ENCODE measurements at regions not wholly inside any gene's neighbourhood (a gene's known extent, or its start where the extent isn't known, plus 50 kb on each side); places are given as distances from the start of the nearest gene placed in this dataset.

- H3K27ac ChIP-seq (ENCODE audit: insufficient read depth, low read length, poor library complexity, severe bottlenecking): no peak overlapping the region
- H3K36me3 ChIP-seq (ENCODE audit: control insufficient read depth, insufficient read depth, low read length): no peaks in the 10 kb centered on the region
- Mint-ChIP-seq H3K9me3 (peaks cover 0 to 4% (median 3%) of the 10 kb centered on the region in 7 donors), H3K27ac (no peak overlapping the region), H3K4me1 (no peaks in the 10 kb centered on the region), H3K27me3 (no peaks in the 10 kb centered on the region), H3K36me3 (no peaks in the 10 kb centered on the region), H3K4me3 (no peak overlapping the region)
- DNase-seq (no peak), ATAC-seq (ENCODE audit: low read depth in 2 of 2) (no peak)
- H3K4me3 ChIP-seq (ENCODE audit: low read depth, low read length): no peak overlapping the region
- H3K27me3 ChIP-seq (ENCODE audit: control insufficient read depth, insufficient read depth, low read length): no peaks in the 10 kb centered on the region
- H3K4me1 ChIP-seq (ENCODE audit: control insufficient read depth, insufficient read depth, low read length, poor library complexity, severe bottlenecking): no peaks in the 10 kb centered on the region
- no peaks in the 10 kb centered on the region for H3K9me3 ChIP-seq (ENCODE audit: control insufficient read depth in 2 of 2, low read length in 2 of 2)
Observed at GRCh38 chr11:93959663-93960062, 61.5 kb upstream of the HEPHL1 start.

- Mint-ChIP-seq H3K9me3 (peaks cover 0 to 4% (median 0%) of the 10 kb centered on the region in 7 donors), H3K4me3 (no peak overlapping the region)
Observed at GRCh38 chr11:93963072-93963471, 58.1 kb upstream of the HEPHL1 start.

GRCh38 chr11:93967258-93967657 lies 53.9 kb upstream of the HEPHL1 start:
- no peaks in the 10 kb centered on the region for H3K4me1 Mint-ChIP-seq
- H3K9me3 ChIP-seq (ENCODE audit: control insufficient read depth in 2 of 2, low read length in 2 of 2): no peaks in the 10 kb centered on the region
- H3K27me3 Mint-ChIP-seq: peaks cover 5% of the 10 kb centered on the region
- no peak overlapping the region for H3K27ac ChIP-seq (ENCODE audit: insufficient read depth, low read length, poor library complexity, severe bottlenecking)
- no peak overlapping the region for H3K4me3 Mint-ChIP-seq
- no peaks in the 10 kb centered on the region for H3K27me3 ChIP-seq (ENCODE audit: control insufficient read depth, insufficient read depth, low read length)
- peaks cover 0 to 4% (median 0%) of the 10 kb centered on the region in 7 donors for H3K9me3 Mint-ChIP-seq
- no peaks in the 10 kb centered on the region for H3K36me3 Mint-ChIP-seq
- no peaks in the 10 kb centered on the region for H3K36me3 ChIP-seq (ENCODE audit: control insufficient read depth, insufficient read depth, low read length)
- no peak overlapping the region for H3K27ac Mint-ChIP-seq
- H3K4me1 ChIP-seq (ENCODE audit: control insufficient read depth, insufficient read depth, low read length, poor library complexity, severe bottlenecking): no peaks in the 10 kb centered on the region
- DNase-seq: no peak
- no peak for ATAC-seq (ENCODE audit: low read depth in 2 of 2)
- no peak overlapping the region for H3K4me3 ChIP-seq (ENCODE audit: low read depth, low read length)

More at GRCh38 chr11:93963072-93963471, 58.1 kb upstream of the HEPHL1 start:
- H3K36me3 ChIP-seq (ENCODE audit: control insufficient read depth, insufficient read depth, low read length): no peaks in the 10 kb centered on the region
- ATAC-seq (ENCODE audit: low read depth in 2 of 2): no peak
- H3K27me3 ChIP-seq (ENCODE audit: control insufficient read depth, insufficient read depth, low read length): no peaks in the 10 kb centered on the region
- Mint-ChIP-seq H3K27ac (no peak overlapping the region), H3K4me1 (no peaks in the 10 kb centered on the region), H3K36me3 (no peaks in the 10 kb centered on the region), H3K27me3 (peaks cover 5% of the 10 kb centered on the region)
- H3K27ac ChIP-seq (ENCODE audit: insufficient read depth, low read length, poor library complexity, severe bottlenecking): no peak overlapping the region
- DNase-seq: no peak
- no peaks in the 10 kb centered on the region for H3K4me1 ChIP-seq (ENCODE audit: control insufficient read depth, insufficient read depth, low read length, poor library complexity, severe bottlenecking)
- H3K9me3 ChIP-seq (ENCODE audit: control insufficient read depth in 2 of 2, low read length in 2 of 2): no peaks in the 10 kb centered on the region
- H3K4me3 ChIP-seq (ENCODE audit: low read depth, low read length): no peak overlapping the region

- Histone ChIP-seq H3K4me1 (ENCODE audit: control insufficient read depth, insufficient read depth, low read length, poor library complexity, severe bottlenecking) (no peaks in the 10 kb centered on the region), H3K27ac (ENCODE audit: insufficient read depth, low read length, poor library complexity, severe bottlenecking) (no peak overlapping the region), H3K27me3 (ENCODE audit: control insufficient read depth, insufficient read depth, low read length) (no peaks in the 10 kb centered on the region), H3K4me3 (ENCODE audit: low read depth, low read length) (no peak overlapping the region), H3K9me3 (ENCODE audit: control insufficient read depth in 2 of 2, low read length in 2 of 2) (no peaks in the 10 kb centered on the region), H3K36me3 (ENCODE audit: control insufficient read depth, insufficient read depth, low read length) (no peaks in the 10 kb centered on the region)
- DNase-seq (no peak), ATAC-seq (ENCODE audit: low read depth in 2 of 2) (no peak)
- Mint-ChIP-seq H3K4me1 (no peaks in the 10 kb centered on the region), H3K27me3 (peaks cover 5% of the 10 kb centered on the region), H3K27ac (no peak overlapping the region), H3K4me3 (no peak overlapping the region), H3K9me3 (peaks cover 0 to 4% (median 0%) of the 10 kb centered on the region in 7 donors), H3K36me3 (no peaks in the 10 kb centered on the region)
Observed at GRCh38 chr11:93967944-93968343, 53.2 kb upstream of the HEPHL1 start.

GRCh38 chr11:93969925-93970922 lies 50.9 kb upstream of the HEPHL1 start:
- H3K27ac ChIP-seq (ENCODE audit: insufficient read depth, low read length, poor library complexity, severe bottlenecking): no peak overlapping the region
- ATAC-seq (ENCODE audit: low read depth in 2 of 2) (no peak), DNase-seq (no peak)
- H3K4me3 Mint-ChIP-seq: no peak overlapping the region
- no peak overlapping the region for H3K27ac Mint-ChIP-seq
- H3K36me3 Mint-ChIP-seq: no peaks in the 10 kb centered on the region
- no peak overlapping the region for H3K4me3 ChIP-seq (ENCODE audit: low read depth, low read length)
- H3K9me3 Mint-ChIP-seq: peaks cover 0 to 4% (median 0%) of the 10 kb centered on the region in 7 donors
- no peaks in the 10 kb centered on the region for H3K36me3 ChIP-seq (ENCODE audit: control insufficient read depth, insufficient read depth, low read length)
- H3K4me1 Mint-ChIP-seq: no peaks in the 10 kb centered on the region
- H3K27me3 ChIP-seq (ENCODE audit: control insufficient read depth, insufficient read depth, low read length): no peaks in the 10 kb centered on the region
- peaks cover 4 to 5% of the 10 kb centered on the region in 2 experiments for H3K9me3 ChIP-seq (ENCODE audit: control insufficient read depth in 2 of 2, low read length in 2 of 2)
- H3K4me1 ChIP-seq (ENCODE audit: control insufficient read depth, insufficient read depth, low read length, poor library complexity, severe bottlenecking): no peaks in the 10 kb centered on the region
- peaks cover under 1% of the 10 kb centered on the region for H3K27me3 Mint-ChIP-seq
